ENCODE measurements at regions not wholly inside any gene's neighbourhood (a gene's known extent, or its start where the extent isn't known, plus 50 kb on each side); places are given as distances from the start of the nearest gene placed in this dataset.

DNA sequence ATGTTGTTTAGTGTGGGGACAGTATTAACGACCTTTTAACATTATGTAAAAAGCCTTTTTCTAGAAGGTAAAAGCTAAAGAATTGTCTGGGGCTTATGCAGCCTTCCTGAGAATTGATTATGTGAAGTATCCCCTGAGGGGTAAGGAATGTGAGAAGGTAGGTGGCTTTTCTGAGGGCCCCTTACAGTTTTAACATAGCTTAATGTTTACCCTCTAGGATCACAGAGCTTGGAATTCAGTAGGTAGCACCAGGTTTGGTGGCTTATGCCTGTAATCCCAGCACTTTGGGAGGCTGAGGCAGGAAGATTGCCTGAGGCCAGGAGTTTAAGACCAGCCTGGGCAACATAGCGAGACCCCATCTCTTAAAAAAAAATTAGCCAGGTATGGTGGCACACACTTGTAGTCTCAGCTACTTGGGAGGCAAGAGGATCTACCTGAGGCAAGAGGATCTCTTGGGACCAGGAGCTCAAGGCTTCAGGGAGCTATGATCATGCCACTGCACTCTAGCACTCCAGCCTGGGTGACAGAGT lies 101.3 kb downstream of the OLFM4 start:
- TF ChIP-seq, protein P1, sequence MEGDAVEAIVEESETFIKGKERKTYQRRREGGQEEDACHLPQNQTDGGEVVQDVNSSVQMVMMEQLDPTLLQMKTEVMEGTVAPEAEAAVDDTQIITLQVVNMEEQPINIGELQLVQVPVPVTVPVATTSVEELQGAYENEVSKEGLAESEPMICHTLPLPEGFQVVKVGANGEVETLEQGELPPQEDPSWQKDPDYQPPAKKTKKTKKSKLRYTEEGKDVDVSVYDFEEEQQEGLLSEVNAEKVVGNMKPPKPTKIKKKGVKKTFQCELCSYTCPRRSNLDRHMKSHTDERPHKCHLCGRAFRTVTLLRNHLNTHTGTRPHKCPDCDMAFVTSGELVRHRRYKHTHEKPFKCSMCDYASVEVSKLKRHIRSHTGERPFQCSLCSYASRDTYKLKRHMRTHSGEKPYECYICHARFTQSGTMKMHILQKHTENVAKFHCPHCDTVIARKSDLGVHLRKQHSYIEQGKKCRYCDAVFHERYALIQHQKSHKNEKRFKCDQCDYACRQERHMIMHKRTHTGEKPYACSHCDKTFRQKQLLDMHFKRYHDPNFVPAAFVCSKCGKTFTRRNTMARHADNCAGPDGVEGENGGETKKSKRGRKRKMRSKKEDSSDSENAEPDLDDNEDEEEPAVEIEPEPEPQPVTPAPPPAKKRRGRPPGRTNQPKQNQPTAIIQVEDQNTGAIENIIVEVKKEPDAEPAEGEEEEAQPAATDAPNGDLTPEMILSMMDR (conservative IDR thresholded peaks at IDR 0.05 in 1 of 2, IDR thresholded peaks at IDR 0.05 in 1 of 2; ENCODE audit: extremely low read depth in 1 of 2, insufficient read depth in 1 of 2, low read depth in 1 of 2, low read length in 2 of 2) = no peak
- no peak for TF ChIP-seq EZH2 (IDR thresholded peaks at IDR 0.05; ENCODE audit: borderline replicate concordance, low read length)
